ENCODE measurements at regions not wholly inside any gene's neighbourhood (a gene's known extent, or its start where the extent isn't known, plus 50 kb on each side); places are given as distances from the start of the nearest gene placed in this dataset.

GRCh38 chr14:41187868-41188267, 418.8 kb upstream of the LRFN5 start:
- no peaks in the 10 kb centered on the region for H3K36me3 ChIP-seq (ENCODE audit: insufficient read depth, insufficient read length, low read length)
- TF ChIP-seq YY1 (IDR thresholded peaks at IDR 0.05; ENCODE audit: insufficient read depth, insufficient read length) = no peak
- TF ChIP-seq SUZ12 (IDR thresholded peaks at IDR 0.05; ENCODE audit: extremely low read depth, insufficient read depth, insufficient read length) = no peak
- TF ChIP-seq ZNF274 (IDR thresholded peaks at IDR 0.05; ENCODE audit: low read depth, low read length) = no peak
- no peaks in the 10 kb centered on the region for H3K27me3 ChIP-seq (ENCODE audit: insufficient read depth, insufficient read length)
- no peak for DNase-seq (ENCODE audit: low read depth, low spot score)
- H3K4me3 ChIP-seq (ENCODE audit: insufficient read length, low read depth) = no peak overlapping the region
- H3K9ac ChIP-seq (ENCODE audit: insufficient read length, low read depth) = no peak overlapping the region
- no peaks in the 10 kb centered on the region for H3K9me3 ChIP-seq (ENCODE audit: insufficient read depth, low read length)
- H3K4me1 ChIP-seq (ENCODE audit: insufficient read depth, insufficient read length) = no peaks in the 10 kb centered on the region

- DNase-seq (ENCODE audit: low read depth, low spot score) = no peak
- Histone ChIP-seq H3K9ac (ENCODE audit: insufficient read length, low read depth) (no peak overlapping the region), H3K4me1 (ENCODE audit: insufficient read depth, insufficient read length) (no peaks in the 10 kb centered on the region), H3K9me3 (ENCODE audit: insufficient read depth, low read length) (no peaks in the 10 kb centered on the region), H3K4me3 (ENCODE audit: insufficient read length, low read depth) (no peak overlapping the region), H3K36me3 (ENCODE audit: insufficient read depth, insufficient read length, low read length) (no peaks in the 10 kb centered on the region), H3K27me3 (ENCODE audit: insufficient read depth, insufficient read length) (no peaks in the 10 kb centered on the region)
- no peak for TF ChIP-seq SUZ12 (IDR thresholded peaks at IDR 0.05; ENCODE audit: extremely low read depth, insufficient read depth, insufficient read length)
- no peak for TF ChIP-seq YY1 (IDR thresholded peaks at IDR 0.05; ENCODE audit: insufficient read depth, insufficient read length)
- no peak for TF ChIP-seq ZNF274 (IDR thresholded peaks at IDR 0.05; ENCODE audit: low read depth, low read length)
Measured at GRCh38 chr14:41171045-41171444, 435.6 kb upstream of the LRFN5 start.

- H3K36me3 ChIP-seq (ENCODE audit: insufficient read depth, insufficient read length, low read length) = no peaks in the 10 kb centered on the region
- H3K4me1 ChIP-seq (ENCODE audit: insufficient read depth, insufficient read length) = no peaks in the 10 kb centered on the region
- H3K9me3 ChIP-seq (ENCODE audit: insufficient read depth, low read length) = no peaks in the 10 kb centered on the region
- H3K27me3 ChIP-seq (ENCODE audit: insufficient read depth, insufficient read length) = no peaks in the 10 kb centered on the region
- no peak overlapping the region for H3K4me3 ChIP-seq (ENCODE audit: insufficient read length, low read depth)
- no peak for TF ChIP-seq ZNF274 (IDR thresholded peaks at IDR 0.05; ENCODE audit: low read depth, low read length)
- no peak for TF ChIP-seq SUZ12 (IDR thresholded peaks at IDR 0.05; ENCODE audit: extremely low read depth, insufficient read depth, insufficient read length)
- no peak for TF ChIP-seq YY1 (IDR thresholded peaks at IDR 0.05; ENCODE audit: insufficient read depth, insufficient read length)
- no peak overlapping the region for H3K9ac ChIP-seq (ENCODE audit: insufficient read length, low read depth)
- DNase-seq (ENCODE audit: low read depth, low spot score) = no peak
Measured at GRCh38 chr14:41167040-41167439, 439.6 kb upstream of the LRFN5 start.

- no peak for TF ChIP-seq YY1 (IDR thresholded peaks at IDR 0.05; ENCODE audit: insufficient read depth, insufficient read length)
- TF ChIP-seq SUZ12 (IDR thresholded peaks at IDR 0.05; ENCODE audit: extremely low read depth, insufficient read depth, insufficient read length) = no peak
- no peak for TF ChIP-seq ZNF274 (IDR thresholded peaks at IDR 0.05; ENCODE audit: low read depth, low read length)
- Histone ChIP-seq H3K36me3 (ENCODE audit: insufficient read depth, insufficient read length, low read length) (no peaks in the 10 kb centered on the region), H3K9ac (ENCODE audit: insufficient read length, low read depth) (no peak overlapping the region), H3K4me3 (ENCODE audit: insufficient read length, low read depth) (no peak overlapping the region), H3K27me3 (ENCODE audit: insufficient read depth, insufficient read length) (no peaks in the 10 kb centered on the region), H3K9me3 (ENCODE audit: insufficient read depth, low read length) (no peaks in the 10 kb centered on the region), H3K4me1 (ENCODE audit: insufficient read depth, insufficient read length) (no peaks in the 10 kb centered on the region)
- DNase-seq (ENCODE audit: low read depth, low spot score) = no peak
Measured at GRCh38 chr14:41154143-41154807, 452.4 kb upstream of the LRFN5 start.

- Histone ChIP-seq H3K36me3 (ENCODE audit: insufficient read depth, insufficient read length, low read length) (no peaks in the 10 kb centered on the region), H3K4me1 (ENCODE audit: insufficient read depth, insufficient read length) (no peaks in the 10 kb centered on the region), H3K4me3 (ENCODE audit: insufficient read length, low read depth) (no peak overlapping the region), H3K9me3 (ENCODE audit: insufficient read depth, low read length) (no peaks in the 10 kb centered on the region), H3K27me3 (ENCODE audit: insufficient read depth, insufficient read length) (no peaks in the 10 kb centered on the region), H3K9ac (ENCODE audit: insufficient read length, low read depth) (no peak overlapping the region)
- no peak for DNase-seq (ENCODE audit: low read depth, low spot score)
- TF ChIP-seq ZNF274 (IDR thresholded peaks at IDR 0.05; ENCODE audit: low read depth, low read length) (no peak), YY1 (IDR thresholded peaks at IDR 0.05; ENCODE audit: insufficient read depth, insufficient read length) (no peak), SUZ12 (IDR thresholded peaks at IDR 0.05; ENCODE audit: extremely low read depth, insufficient read depth, insufficient read length) (no peak)
Measured at GRCh38 chr14:41146391-41146790, 460.3 kb upstream of the LRFN5 start.

GRCh38 chr14:41144370-41144769, 462.3 kb upstream of the LRFN5 start:
- Histone ChIP-seq H3K27me3 (ENCODE audit: insufficient read depth, insufficient read length) (no peaks in the 10 kb centered on the region), H3K9me3 (ENCODE audit: insufficient read depth, low read length) (no peaks in the 10 kb centered on the region), H3K36me3 (ENCODE audit: insufficient read depth, insufficient read length, low read length) (no peaks in the 10 kb centered on the region), H3K4me1 (ENCODE audit: insufficient read depth, insufficient read length) (no peaks in the 10 kb centered on the region), H3K4me3 (ENCODE audit: insufficient read length, low read depth) (no peak overlapping the region), H3K9ac (ENCODE audit: insufficient read length, low read depth) (no peak overlapping the region)
- TF ChIP-seq YY1 (IDR thresholded peaks at IDR 0.05; ENCODE audit: insufficient read depth, insufficient read length) = no peak
- no peak for DNase-seq (ENCODE audit: low read depth, low spot score)

- Histone ChIP-seq H3K9ac (ENCODE audit: insufficient read length, low read depth) (no peak overlapping the region), H3K4me3 (ENCODE audit: insufficient read length, low read depth) (no peak overlapping the region), H3K4me1 (ENCODE audit: insufficient read depth, insufficient read length) (no peaks in the 10 kb centered on the region), H3K36me3 (ENCODE audit: insufficient read depth, insufficient read length, low read length) (no peaks in the 10 kb centered on the region), H3K9me3 (ENCODE audit: insufficient read depth, low read length) (no peaks in the 10 kb centered on the region), H3K27me3 (ENCODE audit: insufficient read depth, insufficient read length) (no peaks in the 10 kb centered on the region)
- no peak for DNase-seq (ENCODE audit: low read depth, low spot score)
- no peak for TF ChIP-seq ZNF274 (IDR thresholded peaks at IDR 0.05; ENCODE audit: low read depth, low read length)
- no peak for TF ChIP-seq YY1 (IDR thresholded peaks at IDR 0.05; ENCODE audit: insufficient read depth, insufficient read length)
- no peak for TF ChIP-seq SUZ12 (IDR thresholded peaks at IDR 0.05; ENCODE audit: extremely low read depth, insufficient read depth, insufficient read length)
Measured at GRCh38 chr14:41137741-41138140, 468.9 kb upstream of the LRFN5 start.
